ENCODE measurements at regions not wholly inside any gene's neighbourhood (a gene's known extent, or its start where the extent isn't known, plus 50 kb on each side); places are given as distances from the start of the nearest gene placed in this dataset.

DNA sequence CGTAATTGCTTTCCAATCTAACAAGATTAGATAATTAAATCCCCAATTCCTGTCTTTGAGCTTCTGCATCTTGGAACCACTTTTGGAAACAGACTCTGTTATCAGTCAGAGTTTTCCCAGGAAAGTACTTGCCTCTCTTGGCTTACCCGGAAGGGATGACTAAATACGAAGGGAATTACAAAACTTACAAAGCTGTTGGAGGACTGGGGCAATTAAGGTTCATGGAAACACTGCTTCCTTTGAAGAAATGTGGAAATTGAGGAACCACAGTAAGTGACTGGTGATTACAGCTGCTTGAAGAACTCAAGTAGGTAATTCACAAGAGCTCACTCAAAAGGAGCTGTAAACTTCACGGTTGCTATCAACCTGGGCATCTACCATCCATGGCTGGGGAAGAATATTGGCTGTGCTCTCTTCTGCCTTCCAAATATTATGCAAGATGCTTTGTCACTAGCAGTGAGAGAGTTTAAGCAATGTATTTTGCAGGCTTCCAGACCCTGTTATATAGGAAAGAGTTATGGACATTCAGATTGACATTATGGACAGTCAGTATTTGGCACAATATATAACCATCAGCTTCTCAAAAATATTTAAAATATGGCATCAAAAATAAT is 104.6 kb upstream of the MAN2A1 start:
- TF ChIP-seq, protein P1, sequence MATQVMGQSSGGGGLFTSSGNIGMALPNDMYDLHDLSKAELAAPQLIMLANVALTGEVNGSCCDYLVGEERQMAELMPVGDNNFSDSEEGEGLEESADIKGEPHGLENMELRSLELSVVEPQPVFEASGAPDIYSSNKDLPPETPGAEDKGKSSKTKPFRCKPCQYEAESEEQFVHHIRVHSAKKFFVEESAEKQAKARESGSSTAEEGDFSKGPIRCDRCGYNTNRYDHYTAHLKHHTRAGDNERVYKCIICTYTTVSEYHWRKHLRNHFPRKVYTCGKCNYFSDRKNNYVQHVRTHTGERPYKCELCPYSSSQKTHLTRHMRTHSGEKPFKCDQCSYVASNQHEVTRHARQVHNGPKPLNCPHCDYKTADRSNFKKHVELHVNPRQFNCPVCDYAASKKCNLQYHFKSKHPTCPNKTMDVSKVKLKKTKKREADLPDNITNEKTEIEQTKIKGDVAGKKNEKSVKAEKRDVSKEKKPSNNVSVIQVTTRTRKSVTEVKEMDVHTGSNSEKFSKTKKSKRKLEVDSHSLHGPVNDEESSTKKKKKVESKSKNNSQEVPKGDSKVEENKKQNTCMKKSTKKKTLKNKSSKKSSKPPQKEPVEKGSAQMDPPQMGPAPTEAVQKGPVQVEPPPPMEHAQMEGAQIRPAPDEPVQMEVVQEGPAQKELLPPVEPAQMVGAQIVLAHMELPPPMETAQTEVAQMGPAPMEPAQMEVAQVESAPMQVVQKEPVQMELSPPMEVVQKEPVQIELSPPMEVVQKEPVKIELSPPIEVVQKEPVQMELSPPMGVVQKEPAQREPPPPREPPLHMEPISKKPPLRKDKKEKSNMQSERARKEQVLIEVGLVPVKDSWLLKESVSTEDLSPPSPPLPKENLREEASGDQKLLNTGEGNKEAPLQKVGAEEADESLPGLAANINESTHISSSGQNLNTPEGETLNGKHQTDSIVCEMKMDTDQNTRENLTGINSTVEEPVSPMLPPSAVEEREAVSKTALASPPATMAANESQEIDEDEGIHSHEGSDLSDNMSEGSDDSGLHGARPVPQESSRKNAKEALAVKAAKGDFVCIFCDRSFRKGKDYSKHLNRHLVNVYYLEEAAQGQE (IDR thresholded peaks at IDR 0.05; ENCODE audit: insufficient replicate concordance, low read depth) = no peak
- TF ChIP-seq, protein P2, sequence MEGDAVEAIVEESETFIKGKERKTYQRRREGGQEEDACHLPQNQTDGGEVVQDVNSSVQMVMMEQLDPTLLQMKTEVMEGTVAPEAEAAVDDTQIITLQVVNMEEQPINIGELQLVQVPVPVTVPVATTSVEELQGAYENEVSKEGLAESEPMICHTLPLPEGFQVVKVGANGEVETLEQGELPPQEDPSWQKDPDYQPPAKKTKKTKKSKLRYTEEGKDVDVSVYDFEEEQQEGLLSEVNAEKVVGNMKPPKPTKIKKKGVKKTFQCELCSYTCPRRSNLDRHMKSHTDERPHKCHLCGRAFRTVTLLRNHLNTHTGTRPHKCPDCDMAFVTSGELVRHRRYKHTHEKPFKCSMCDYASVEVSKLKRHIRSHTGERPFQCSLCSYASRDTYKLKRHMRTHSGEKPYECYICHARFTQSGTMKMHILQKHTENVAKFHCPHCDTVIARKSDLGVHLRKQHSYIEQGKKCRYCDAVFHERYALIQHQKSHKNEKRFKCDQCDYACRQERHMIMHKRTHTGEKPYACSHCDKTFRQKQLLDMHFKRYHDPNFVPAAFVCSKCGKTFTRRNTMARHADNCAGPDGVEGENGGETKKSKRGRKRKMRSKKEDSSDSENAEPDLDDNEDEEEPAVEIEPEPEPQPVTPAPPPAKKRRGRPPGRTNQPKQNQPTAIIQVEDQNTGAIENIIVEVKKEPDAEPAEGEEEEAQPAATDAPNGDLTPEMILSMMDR (IDR thresholded peaks at IDR 0.05; ENCODE audit: insufficient read depth, low read length) = no peak
- no peak for TF ChIP-seq GABPA (IDR thresholded peaks at IDR 0.05; ENCODE audit: low read depth)
- no peak for TF ChIP-seq POLR2AphosphoS5 (IDR thresholded peaks at IDR 0.05; ENCODE audit: low read depth)

All from HL-60 (cell line).